ENCODE measurements at regions not wholly inside any gene's neighbourhood (a gene's known extent, or its start where the extent isn't known, plus 50 kb on each side); places are given as distances from the start of the nearest gene placed in this dataset.
A peak's percentile ranks its signal among the peaks of the same experiment; 100 is the strongest.

DNA sequence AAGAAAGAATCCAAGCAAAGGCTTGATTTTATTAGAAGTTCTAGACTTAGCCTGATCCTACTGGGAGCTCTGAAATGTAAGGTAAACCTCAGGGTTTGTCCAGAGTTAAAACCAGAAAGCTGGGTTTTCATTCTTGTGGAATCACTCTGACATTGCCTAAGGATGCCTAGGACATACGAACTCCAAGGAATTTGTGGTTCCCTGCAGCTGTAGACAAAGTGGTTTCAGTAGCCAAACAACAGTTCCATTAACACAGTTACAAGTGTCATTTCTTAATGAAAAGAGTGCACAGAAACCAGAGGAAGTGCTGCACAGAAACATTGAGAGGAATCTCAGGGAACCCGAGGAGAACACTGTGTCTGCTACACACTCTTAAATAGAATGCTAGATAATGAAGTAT lies 221.4 kb upstream of the ST6GAL2 start:
- TF ChIP-seq, protein P1, sequence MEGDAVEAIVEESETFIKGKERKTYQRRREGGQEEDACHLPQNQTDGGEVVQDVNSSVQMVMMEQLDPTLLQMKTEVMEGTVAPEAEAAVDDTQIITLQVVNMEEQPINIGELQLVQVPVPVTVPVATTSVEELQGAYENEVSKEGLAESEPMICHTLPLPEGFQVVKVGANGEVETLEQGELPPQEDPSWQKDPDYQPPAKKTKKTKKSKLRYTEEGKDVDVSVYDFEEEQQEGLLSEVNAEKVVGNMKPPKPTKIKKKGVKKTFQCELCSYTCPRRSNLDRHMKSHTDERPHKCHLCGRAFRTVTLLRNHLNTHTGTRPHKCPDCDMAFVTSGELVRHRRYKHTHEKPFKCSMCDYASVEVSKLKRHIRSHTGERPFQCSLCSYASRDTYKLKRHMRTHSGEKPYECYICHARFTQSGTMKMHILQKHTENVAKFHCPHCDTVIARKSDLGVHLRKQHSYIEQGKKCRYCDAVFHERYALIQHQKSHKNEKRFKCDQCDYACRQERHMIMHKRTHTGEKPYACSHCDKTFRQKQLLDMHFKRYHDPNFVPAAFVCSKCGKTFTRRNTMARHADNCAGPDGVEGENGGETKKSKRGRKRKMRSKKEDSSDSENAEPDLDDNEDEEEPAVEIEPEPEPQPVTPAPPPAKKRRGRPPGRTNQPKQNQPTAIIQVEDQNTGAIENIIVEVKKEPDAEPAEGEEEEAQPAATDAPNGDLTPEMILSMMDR (IDR thresholded peaks at IDR 0.05; ENCODE audit: insufficient read depth, low read length, missing control alignments), result no peak
- DNase-seq (ENCODE audit: low read depth, low spot score), result no peak
- POLR2A ChIA-PET, result no interaction called here
- CTCF ChIA-PET, result no interaction called here
- no peak overlapping the region for H3K4me3 ChIP-seq (ENCODE audit: low read depth, low read length)

DNA sequence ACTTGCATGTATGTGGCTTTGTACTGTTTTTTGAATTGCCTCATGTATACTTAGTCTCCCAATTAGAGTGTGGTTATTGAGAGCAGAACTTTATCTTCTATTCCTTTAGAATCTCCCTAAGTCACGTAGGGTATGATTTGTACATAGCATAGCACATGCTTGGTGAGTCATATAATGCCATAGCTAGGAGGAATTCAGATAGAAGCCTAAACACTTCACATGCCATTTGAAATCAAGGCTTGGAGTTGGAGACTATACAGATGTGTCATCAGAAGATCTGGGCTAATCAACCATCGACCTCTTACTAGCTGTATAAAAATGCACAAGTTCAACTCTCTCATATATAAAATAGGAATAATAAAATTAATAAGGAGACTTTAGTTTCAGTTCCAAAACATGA lies 222.6 kb upstream of the ST6GAL2 start:
- peak; percentile 29 for DNase-seq (ENCODE audit: low read depth, low spot score)
- H3K4me3 ChIP-seq (ENCODE audit: low read depth, low read length), result no peak overlapping the region

DNA sequence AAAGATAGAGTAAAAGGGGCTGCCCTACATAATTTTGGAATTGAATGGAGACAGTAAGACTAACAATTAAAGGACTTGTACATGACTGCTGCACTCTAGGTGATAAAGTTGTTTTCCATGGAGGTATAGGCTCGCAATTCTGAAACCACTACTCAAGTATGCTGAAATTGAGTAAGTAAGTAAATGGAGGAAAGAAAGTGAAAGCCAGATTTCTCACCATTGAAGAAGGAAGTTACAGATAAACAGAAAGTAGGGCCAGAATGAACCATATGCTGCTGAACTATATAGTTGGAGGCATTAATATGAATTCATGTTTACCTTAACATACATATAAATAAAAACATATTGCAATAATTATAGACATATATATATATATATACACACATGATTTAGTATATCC lies 225.7 kb upstream of the ST6GAL2 start:
- no peak overlapping the region for H3K4me3 ChIP-seq (ENCODE audit: low read depth, low read length)
- TF ChIP-seq, protein P1 (IDR thresholded peaks at IDR 0.05; ENCODE audit: insufficient read depth, low read length, missing control alignments), result no peak
- CTCF ChIA-PET, result no interaction called here
- no peak for DNase-seq (ENCODE audit: low read depth, low spot score)
- POLR2A ChIA-PET, result no interaction called here

More for the DNA sequence above, 222.6 kb upstream of the ST6GAL2 start:
- TF ChIP-seq, protein P1 (IDR thresholded peaks at IDR 0.05; ENCODE audit: insufficient read depth, low read length, missing control alignments), result no peak
- CTCF ChIA-PET, result no interaction called here
- POLR2A ChIA-PET, result no interaction called here

- no peak for DNase-seq (ENCODE audit: low read depth, low spot score)
- H3K4me3 ChIP-seq (ENCODE audit: low read depth, low read length), result no peak overlapping the region
- POLR2A ChIA-PET, result no interaction called here
- TF ChIP-seq, protein P1 (IDR thresholded peaks at IDR 0.05; ENCODE audit: insufficient read depth, low read length, missing control alignments), result no peak
- CTCF ChIA-PET, result no interaction called here
These were observed 226.6 kb upstream of the ST6GAL2 start for GRCh38 chr2:107112561-107112960.

DNA sequence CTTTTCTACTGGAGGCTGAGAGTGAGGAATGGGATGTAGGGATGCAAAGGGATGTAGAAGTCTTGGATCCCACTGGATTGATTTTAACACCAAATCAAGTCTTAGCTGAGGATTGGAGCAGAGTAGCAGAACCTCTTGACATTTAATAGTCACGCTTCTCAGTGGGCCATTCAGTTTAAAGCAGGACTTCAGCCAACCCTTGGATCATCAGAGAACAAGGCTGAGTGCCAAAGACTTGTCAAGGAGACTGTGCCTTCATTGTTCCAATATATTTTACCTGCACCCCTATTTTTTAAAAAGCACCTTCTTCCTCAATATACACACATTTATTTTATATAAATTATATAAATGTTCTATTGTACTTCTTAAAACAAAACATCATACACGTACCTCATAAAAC lies 242.4 kb upstream of the ST6GAL2 start:
- ChIA-PET POLR2A (no interaction called here), CTCF (no interaction called here)
- no peak for DNase-seq (ENCODE audit: low read depth, low spot score)
- no peak overlapping the region for H3K4me3 ChIP-seq (ENCODE audit: low read depth, low read length)
- TF ChIP-seq, protein P1 (IDR thresholded peaks at IDR 0.05; ENCODE audit: insufficient read depth, low read length, missing control alignments), result no peak

DNA sequence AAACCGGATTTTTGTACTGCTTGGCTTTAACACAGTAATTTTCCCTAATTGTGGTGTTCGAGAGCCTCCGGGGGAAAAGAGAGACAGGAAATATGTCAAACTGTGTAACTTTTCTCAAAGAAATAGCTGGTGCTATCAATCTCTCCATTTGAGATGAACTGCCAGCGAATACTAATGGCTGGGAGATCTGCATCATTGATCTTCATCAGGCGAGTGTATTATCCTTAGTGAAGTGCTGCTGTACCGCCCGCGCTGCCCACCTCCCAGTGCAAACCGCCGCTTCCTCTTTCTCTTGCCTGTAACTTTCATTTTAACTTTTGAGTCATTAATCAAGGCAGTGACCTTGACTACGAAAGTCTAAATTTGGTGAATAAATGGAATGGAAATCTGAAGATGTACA lies 246.1 kb upstream of the ST6GAL2 start:
- DNase-seq (ENCODE audit: low read depth, low spot score), result no peak
- H3K4me3 ChIP-seq (ENCODE audit: low read depth, low read length), result no peak overlapping the region
- TF ChIP-seq, protein P1 (IDR thresholded peaks at IDR 0.05; ENCODE audit: insufficient read depth, low read length, missing control alignments), result no peak
- POLR2A ChIA-PET, result no interaction called here
- CTCF ChIA-PET, result interaction anchor here (0.7 kb wide), 1 partner anchor 20 kb away, joined by 3 read pairs; no protein-coding TSS in a partner anchor
